ENCODE measurements at regions not wholly inside any gene's neighbourhood (a gene's known extent, or its start where the extent isn't known, plus 50 kb on each side); places are given as distances from the start of the nearest gene placed in this dataset.

DNA sequence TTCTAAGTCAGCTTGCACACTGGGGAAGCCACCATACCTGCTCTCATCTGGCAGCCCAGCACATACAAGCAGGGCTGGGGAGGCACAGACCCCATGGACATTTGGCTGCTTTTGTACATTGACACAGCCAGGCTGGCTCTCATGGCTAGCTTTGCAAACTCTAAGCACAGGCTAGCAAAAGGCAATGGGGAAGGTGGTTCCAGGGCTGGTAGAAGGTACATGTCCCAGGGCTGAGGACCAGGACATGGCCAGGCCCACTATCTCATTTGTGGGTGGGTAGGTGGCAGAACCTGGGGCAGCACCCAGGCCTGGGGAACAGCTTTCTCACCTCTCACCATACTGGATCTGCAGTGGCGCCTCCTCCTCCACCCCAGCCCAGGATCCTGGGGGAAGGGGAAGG is 90.9 kb downstream of the HS1BP3 start:
- no peaks in the 10 kb centered on the region for H4K20me1 ChIP-seq (ENCODE audit: insufficient read depth)
- no peak overlapping the region for H3K4me3 ChIP-seq (ENCODE audit: low read depth in 2 of 2, low read length in 1 of 2)
- H3K4me2 ChIP-seq, result no peak overlapping the region
- no peaks in the 10 kb centered on the region for H3K9me2 ChIP-seq
- peaks cover 5% of the 10 kb centered on the region for H3F3A ChIP-seq (replicated peaks; ENCODE audit: insufficient read depth)
- TF ChIP-seq FOXJ3 (CRISPR knock-in tag; IDR thresholded peaks at IDR 0.05) (no peak), SIN3A (IDR thresholded peaks at IDR 0.05; ENCODE audit: borderline replicate concordance, low read depth, low read length) (no peak), PBX3 (IDR thresholded peaks at IDR 0.05) (no peak), NFIC (IDR thresholded peaks at IDR 0.05; ENCODE audit: borderline replicate concordance) (no peak), RCOR1 (IDR thresholded peaks at IDR 0.05; ENCODE audit: low read length) (no peak), TAF1 (IDR thresholded peaks at IDR 0.05; ENCODE audit: borderline replicate concordance, low read depth, low read length) (no peak), EP300 (IDR thresholded peaks at IDR 0.05; ENCODE audit: borderline replicate concordance in 1 of 2, low read depth in 1 of 2, low read length in 1 of 2) (no peak), EZH2phosphoT487 (IDR thresholded peaks at IDR 0.05; ENCODE audit: borderline replicate concordance, low read depth) (no peak), RAD21 (IDR thresholded peaks at IDR 0.05; ENCODE audit: low read length) (no peak), NRF1 (IDR thresholded peaks at IDR 0.05; ENCODE audit: low read depth, low read length) (no peak), RFX5 (IDR thresholded peaks at IDR 0.05; ENCODE audit: low read length) (no peak), POLR2AphosphoS5 (IDR thresholded peaks at IDR 0.05; ENCODE audit: low read depth, low read length) (no peak), JUND (IDR thresholded peaks at IDR 0.05) (no peak), MAX (IDR thresholded peaks at IDR 0.05; ENCODE audit: low read depth) (no peak)
- TF ChIP-seq, protein P1, sequence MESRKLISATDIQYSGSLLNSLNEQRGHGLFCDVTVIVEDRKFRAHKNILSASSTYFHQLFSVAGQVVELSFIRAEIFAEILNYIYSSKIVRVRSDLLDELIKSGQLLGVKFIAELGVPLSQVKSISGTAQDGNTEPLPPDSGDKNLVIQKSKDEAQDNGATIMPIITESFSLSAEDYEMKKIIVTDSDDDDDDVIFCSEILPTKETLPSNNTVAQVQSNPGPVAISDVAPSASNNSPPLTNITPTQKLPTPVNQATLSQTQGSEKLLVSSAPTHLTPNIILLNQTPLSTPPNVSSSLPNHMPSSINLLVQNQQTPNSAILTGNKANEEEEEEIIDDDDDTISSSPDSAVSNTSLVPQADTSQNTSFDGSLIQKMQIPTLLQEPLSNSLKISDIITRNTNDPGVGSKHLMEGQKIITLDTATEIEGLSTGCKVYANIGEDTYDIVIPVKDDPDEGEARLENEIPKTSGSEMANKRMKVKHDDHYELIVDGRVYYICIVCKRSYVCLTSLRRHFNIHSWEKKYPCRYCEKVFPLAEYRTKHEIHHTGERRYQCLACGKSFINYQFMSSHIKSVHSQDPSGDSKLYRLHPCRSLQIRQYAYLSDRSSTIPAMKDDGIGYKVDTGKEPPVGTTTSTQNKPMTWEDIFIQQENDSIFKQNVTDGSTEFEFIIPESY (IDR thresholded peaks at IDR 0.05; ENCODE audit: borderline replicate concordance, low read depth), result no peak
- TF ChIP-seq, protein P2, sequence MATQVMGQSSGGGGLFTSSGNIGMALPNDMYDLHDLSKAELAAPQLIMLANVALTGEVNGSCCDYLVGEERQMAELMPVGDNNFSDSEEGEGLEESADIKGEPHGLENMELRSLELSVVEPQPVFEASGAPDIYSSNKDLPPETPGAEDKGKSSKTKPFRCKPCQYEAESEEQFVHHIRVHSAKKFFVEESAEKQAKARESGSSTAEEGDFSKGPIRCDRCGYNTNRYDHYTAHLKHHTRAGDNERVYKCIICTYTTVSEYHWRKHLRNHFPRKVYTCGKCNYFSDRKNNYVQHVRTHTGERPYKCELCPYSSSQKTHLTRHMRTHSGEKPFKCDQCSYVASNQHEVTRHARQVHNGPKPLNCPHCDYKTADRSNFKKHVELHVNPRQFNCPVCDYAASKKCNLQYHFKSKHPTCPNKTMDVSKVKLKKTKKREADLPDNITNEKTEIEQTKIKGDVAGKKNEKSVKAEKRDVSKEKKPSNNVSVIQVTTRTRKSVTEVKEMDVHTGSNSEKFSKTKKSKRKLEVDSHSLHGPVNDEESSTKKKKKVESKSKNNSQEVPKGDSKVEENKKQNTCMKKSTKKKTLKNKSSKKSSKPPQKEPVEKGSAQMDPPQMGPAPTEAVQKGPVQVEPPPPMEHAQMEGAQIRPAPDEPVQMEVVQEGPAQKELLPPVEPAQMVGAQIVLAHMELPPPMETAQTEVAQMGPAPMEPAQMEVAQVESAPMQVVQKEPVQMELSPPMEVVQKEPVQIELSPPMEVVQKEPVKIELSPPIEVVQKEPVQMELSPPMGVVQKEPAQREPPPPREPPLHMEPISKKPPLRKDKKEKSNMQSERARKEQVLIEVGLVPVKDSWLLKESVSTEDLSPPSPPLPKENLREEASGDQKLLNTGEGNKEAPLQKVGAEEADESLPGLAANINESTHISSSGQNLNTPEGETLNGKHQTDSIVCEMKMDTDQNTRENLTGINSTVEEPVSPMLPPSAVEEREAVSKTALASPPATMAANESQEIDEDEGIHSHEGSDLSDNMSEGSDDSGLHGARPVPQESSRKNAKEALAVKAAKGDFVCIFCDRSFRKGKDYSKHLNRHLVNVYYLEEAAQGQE (IDR thresholded peaks at IDR 0.05; ENCODE audit: low read depth, low read length), result no peak
- H3K27me3 ChIP-seq (ENCODE audit: insufficient read depth), result no peaks in the 10 kb centered on the region
- no peaks in the 10 kb centered on the region for H3K9me3 ChIP-seq
- H3K36me3 ChIP-seq (replicated peaks in 1 of 2; ENCODE audit: control insufficient read depth in 1 of 2, insufficient read depth in 2 of 2, low read length in 1 of 2), result no peaks in the 10 kb centered on the region
- ChIA-PET CTCF (interaction anchor here (0.8 to 1.5 kb wide), 4 partner anchors 12 to 91 kb away, joined by 3 to 4 read pairs (median 3); partner anchors contain the start of gene HS1BP3), POLR2A (no interaction called here)
- no peaks in the 10 kb centered on the region for H3K79me2 ChIP-seq (ENCODE audit: insufficient read depth)
- 100% methylated on average over 1 of the region's 1 CpG for WGBS (ENCODE audit: low lambda C conversion rate)
- no peak for DNase-seq
- H3K27ac ChIP-seq (ENCODE audit: low read depth in 2 of 2, low read length in 1 of 2), result no peak overlapping the region
- H2AFZ ChIP-seq (ENCODE audit: low read depth), result no peak overlapping the region
- H3K9ac ChIP-seq, result no peak overlapping the region
- H3K4me1 ChIP-seq (ENCODE audit: control insufficient read depth in 1 of 2, insufficient read depth in 2 of 2, low read depth in 1 of 2, low read length in 1 of 2), result peaks cover 30 to 41% of the 10 kb centered on the region in 2 experiments; a peak in 3 of 4 replicates

All from SK-N-SH (cell line).